ENCODE measurements at regions not wholly inside any gene's neighbourhood (a gene's known extent, or its start where the extent isn't known, plus 50 kb on each side); places are given as distances from the start of the nearest gene placed in this dataset.

GRCh38 chr5:68463606-68464005 is 248.1 kb downstream of the PIK3R1 start:
- no peak for DNase-seq (ENCODE audit: extremely low read depth in 1 of 11, low read depth in 9 of 11, low spot score in 4 of 11)

GRCh38 chr5:68464424-68464823 is 248.9 kb downstream of the PIK3R1 start:
- no peak for DNase-seq (ENCODE audit: extremely low read depth in 1 of 11, low read depth in 9 of 11, low spot score in 4 of 11)

- no peak for DNase-seq (ENCODE audit: extremely low read depth in 1 of 11, low read depth in 9 of 11, low spot score in 4 of 11)
Observed at GRCh38 chr5:68465133-68465532, 249.6 kb downstream of the PIK3R1 start.

DNA sequence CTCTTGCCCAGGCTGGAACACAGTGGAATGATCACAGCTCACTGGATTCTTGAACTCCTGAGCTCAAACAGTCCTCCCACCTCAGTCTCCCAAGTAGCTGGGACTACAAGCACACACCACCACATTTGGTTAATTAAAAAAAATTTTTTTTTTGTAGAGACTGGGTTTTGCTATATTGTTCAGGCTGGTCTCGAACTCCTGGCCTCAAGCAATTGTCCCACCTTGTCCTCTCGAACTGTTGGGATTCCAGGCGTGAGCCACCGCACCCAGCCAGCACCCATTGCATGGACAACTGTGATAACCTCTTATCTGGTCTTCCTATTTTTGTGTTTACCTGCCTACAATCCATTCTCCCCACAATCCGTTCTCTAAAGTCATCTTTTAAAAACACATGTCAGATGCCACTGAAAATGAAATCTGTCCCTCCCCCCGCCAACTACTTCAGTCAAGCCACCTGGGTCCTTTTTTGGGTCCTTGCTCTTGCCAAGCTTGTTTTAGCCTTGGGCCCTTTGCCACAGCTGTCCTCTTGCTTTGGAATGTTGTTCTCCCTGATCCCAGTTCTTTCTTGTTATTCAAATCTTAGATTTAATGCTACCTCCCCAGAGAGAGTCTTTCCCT is 250.5 kb downstream of the PIK3R1 start:
- DNase-seq (ENCODE audit: extremely low read depth in 1 of 11, low read depth in 9 of 11, low spot score in 4 of 11) = no peak

- no peak for DNase-seq (ENCODE audit: extremely low read depth in 1 of 11, low read depth in 9 of 11, low spot score in 4 of 11)
Observed at GRCh38 chr5:68467208-68467607, 251.7 kb downstream of the PIK3R1 start.

GRCh38 chr5:68467794-68468193 is 252.2 kb downstream of the PIK3R1 start:
- DNase-seq (ENCODE audit: extremely low read depth in 1 of 11, low read depth in 9 of 11, low spot score in 4 of 11) = no peak

GRCh38 chr5:68468322-68468721 is 252.8 kb downstream of the PIK3R1 start:
- DNase-seq (ENCODE audit: extremely low read depth in 1 of 11, low read depth in 9 of 11, low spot score in 4 of 11) = no peak

DNA sequence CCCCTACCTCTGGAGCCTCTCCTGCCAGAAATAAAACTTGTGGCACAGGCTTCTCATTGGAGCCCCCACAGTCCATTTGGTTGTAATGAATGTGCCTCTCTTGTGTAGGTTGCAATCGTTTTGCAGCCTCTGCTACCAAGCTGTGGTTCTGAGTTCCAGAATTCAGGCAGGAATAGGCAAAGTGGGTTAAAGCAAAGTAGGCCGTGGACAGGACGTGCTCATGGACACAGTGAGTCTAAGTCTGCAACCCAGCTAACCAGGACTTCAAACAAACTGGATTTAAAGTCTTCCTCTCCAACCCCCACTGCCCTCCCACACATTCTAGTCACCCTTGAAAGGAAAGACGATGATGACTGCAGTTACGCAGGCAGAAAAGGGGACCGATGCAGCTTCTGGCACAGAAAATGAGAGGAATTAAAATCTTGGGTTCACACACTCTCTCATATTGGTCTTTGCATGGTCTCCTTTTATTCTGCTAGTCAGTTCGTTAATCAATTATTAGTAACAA is 260.0 kb downstream of the PIK3R1 start:
- DNase-seq (ENCODE audit: extremely low read depth in 1 of 11, low read depth in 9 of 11, low spot score in 4 of 11) = peak in 1 of 11 donors; percentile 16

DNA sequence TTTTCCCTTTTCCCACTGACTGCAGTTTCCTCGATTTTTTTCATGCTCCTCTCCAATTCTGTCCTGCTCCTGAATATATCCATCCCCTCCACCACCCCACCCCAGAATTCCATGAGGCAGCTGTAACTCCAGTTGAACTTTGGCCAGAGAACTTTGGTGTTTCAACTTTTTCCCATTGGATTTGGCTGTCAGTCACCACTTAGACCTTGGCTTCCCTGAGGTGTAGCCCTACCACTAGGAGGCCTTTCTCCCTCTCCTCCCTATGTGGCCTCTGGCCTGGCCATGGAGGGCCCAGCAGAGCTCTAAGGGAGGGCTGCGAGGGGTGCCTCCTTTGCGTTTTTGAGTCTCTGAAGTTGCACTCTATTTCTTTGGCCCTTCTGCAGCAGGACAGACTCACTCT is 261.3 kb downstream of the PIK3R1 start:
- no peak for DNase-seq (ENCODE audit: extremely low read depth in 1 of 11, low read depth in 9 of 11, low spot score in 4 of 11)

- DNase-seq (ENCODE audit: extremely low read depth in 1 of 11, low read depth in 9 of 11, low spot score in 4 of 11) = no peak
Observed at GRCh38 chr5:68478301-68479095, 262.9 kb downstream of the PIK3R1 start.

- no peak for DNase-seq (ENCODE audit: extremely low read depth in 1 of 11, low read depth in 9 of 11, low spot score in 4 of 11)
Observed at GRCh38 chr5:68479524-68479923, 264.0 kb downstream of the PIK3R1 start.

- no peak for DNase-seq (ENCODE audit: extremely low read depth in 1 of 11, low read depth in 9 of 11, low spot score in 4 of 11)
Observed at GRCh38 chr5:68480335-68480940, 264.9 kb downstream of the PIK3R1 start.

- no peak for DNase-seq (ENCODE audit: extremely low read depth in 1 of 11, low read depth in 9 of 11, low spot score in 4 of 11)
Observed at GRCh38 chr5:68482199-68482598, 266.6 kb downstream of the PIK3R1 start.

- DNase-seq (ENCODE audit: extremely low read depth in 1 of 11, low read depth in 9 of 11, low spot score in 4 of 11) = no peak
Observed at GRCh38 chr5:68484307-68485068, 268.9 kb downstream of the PIK3R1 start.

GRCh38 chr5:68489556-68489955 is 274.0 kb downstream of the PIK3R1 start:
- no peak for DNase-seq (ENCODE audit: extremely low read depth in 1 of 11, low read depth in 9 of 11, low spot score in 4 of 11)

DNA sequence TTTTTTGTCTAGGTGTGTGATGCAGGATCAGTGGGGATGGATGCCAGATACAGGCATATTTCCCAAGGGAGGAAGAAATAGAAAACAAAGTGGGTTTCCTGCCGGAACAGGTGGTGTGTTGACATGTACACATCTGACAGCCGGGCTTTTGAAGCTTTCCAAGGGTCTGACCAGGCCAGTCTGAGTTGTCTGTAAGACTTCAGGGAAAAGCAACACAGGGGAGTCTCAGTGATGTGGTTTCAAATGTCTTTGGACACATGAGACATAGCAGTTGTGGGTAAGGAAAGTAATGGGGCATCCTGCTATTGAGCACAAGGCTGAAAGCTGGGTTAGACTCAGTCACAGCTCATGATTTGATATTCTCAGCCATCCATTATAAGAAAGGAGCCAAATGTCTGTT is 274.9 kb downstream of the PIK3R1 start:
- peak in 7 of 11 donors; percentile 9 to 52 (median 34) for DNase-seq (ENCODE audit: extremely low read depth in 1 of 11, low read depth in 9 of 11, low spot score in 4 of 11)

DNA sequence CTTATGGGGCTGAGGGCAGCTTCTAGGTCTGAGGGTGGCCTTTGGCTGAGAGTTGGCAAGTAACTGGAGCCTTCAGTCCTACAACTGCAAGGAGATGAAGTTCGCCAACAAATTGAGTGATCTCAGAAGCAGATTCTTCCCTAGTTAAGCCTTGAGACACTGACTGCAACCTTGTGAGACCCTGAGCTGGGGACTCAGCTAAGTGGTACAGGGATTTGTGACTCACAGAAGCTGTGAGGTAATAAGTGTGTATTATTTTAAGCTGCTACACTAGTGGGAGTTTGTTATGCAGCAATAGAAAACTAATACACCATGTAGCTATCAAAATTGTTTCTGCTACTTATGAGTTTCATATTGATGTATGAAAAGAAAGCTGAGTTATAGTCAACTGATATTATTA is 279.2 kb downstream of the PIK3R1 start:
- DNase-seq (ENCODE audit: extremely low read depth in 1 of 11, low read depth in 9 of 11, low spot score in 4 of 11) = no peak

- no peak for DNase-seq (ENCODE audit: extremely low read depth in 1 of 11, low read depth in 9 of 11, low spot score in 4 of 11)
Observed at GRCh38 chr5:68499987-68500386, 284.4 kb downstream of the PIK3R1 start.

DNA sequence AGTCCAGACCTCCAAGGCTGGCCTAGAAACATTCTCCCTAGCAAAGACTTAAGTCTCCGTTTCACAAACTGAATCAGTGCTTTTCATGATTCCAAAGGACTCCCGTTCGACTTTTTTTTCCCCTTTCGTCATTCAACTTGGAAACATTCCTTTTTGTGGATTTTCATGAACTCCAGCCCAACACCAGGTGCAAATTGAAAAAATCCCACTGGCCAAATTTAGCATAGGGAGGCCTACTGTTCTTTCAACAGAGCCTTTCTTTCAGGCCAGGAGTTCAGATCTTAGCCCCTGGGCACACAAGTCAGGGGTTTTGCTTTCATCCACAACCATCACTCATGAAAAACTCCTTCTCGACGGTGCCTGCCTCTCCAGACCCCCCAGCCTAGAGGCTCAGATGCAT is 285.3 kb downstream of the PIK3R1 start:
- DNase-seq (ENCODE audit: extremely low read depth in 1 of 11, low read depth in 9 of 11, low spot score in 4 of 11) = no peak

DNA sequence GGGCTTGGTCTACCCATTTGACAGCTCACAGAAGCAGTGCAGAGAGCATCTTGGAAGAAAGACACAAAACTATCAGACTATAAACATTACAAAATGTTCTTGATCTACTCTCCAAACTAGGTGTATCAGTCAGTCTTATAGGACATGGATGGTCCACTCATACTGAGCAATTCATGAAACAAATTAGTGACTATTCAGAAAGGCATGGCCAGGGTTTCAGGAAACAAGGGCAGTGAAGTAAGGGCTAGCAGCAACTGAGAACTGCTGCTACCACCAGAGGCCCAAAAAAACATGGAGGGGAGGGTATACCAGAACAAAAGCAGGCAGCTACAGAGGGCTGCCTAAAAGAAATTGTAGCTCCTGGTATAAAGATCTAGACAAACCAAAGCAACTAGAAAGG is 287.0 kb downstream of the PIK3R1 start:
- DNase-seq (ENCODE audit: extremely low read depth in 1 of 11, low read depth in 9 of 11, low spot score in 4 of 11) = no peak

Measured in renal cortex interstitium (tissue), 11 donors.